Kidney capillary endothelial cell (primary cell): ENCODE measurements at regions not wholly inside any gene's neighbourhood (a gene's known extent, or its start where the extent isn't known, plus 50 kb on each side); places are given as distances from the start of the nearest gene placed in this dataset.
A peak's percentile ranks its signal among the peaks of the same experiment; 100 is the strongest.
"Not testable (repeated sequence)": the region's sequence is repeated elsewhere in the genome, so short reads cannot be mapped to it uniquely, and the experiment has no call there.

Experiments
- DNase-seq: peaks from one replicate; pipeline ENCODE4 v3.0.0-alpha.2; 2018; ENCODE audit warnings: low spot score

- DNase-seq, result no peak
Observed at GRCh38 chr10:43853369-43853768, 204.7 kb upstream of the ZNF32 start.

GRCh38 chr10:43852644-43853214 is 204.0 kb upstream of the ZNF32 start:
- DNase-seq, result no peak

GRCh38 chr10:43852149-43852548 is 203.5 kb upstream of the ZNF32 start:
- DNase-seq, result no peak

GRCh38 chr10:43851030-43851429 is 202.3 kb upstream of the ZNF32 start:
- DNase-seq, result no peak

- DNase-seq, result no peak
Observed at GRCh38 chr10:43849551-43849950, 200.9 kb upstream of the ZNF32 start.

GRCh38 chr10:43846968-43847367 is 198.3 kb upstream of the ZNF32 start:
- DNase-seq, result peak; percentile 40

GRCh38 chr10:43846187-43846680 is 197.6 kb upstream of the ZNF32 start:
- peak; percentile 95 for DNase-seq

GRCh38 chr10:43845121-43845520 is 196.4 kb upstream of the ZNF32 start:
- no peak for DNase-seq

GRCh38 chr10:43844221-43844620 is 195.5 kb upstream of the ZNF32 start:
- no peak for DNase-seq

- DNase-seq, result peak; percentile 75
Observed at GRCh38 chr10:43843321-43844101, 194.8 kb upstream of the ZNF32 start.

GRCh38 chr10:43842496-43842895 is 193.8 kb upstream of the ZNF32 start:
- DNase-seq, result no peak

- DNase-seq, result no peak
Observed at GRCh38 chr10:43842072-43842471, 193.4 kb upstream of the ZNF32 start.

GRCh38 chr10:43839973-43840372 is 191.3 kb upstream of the ZNF32 start:
- no peak for DNase-seq

- not testable (repeated sequence) for DNase-seq
Observed at GRCh38 chr10:43834751-43835150, 186.1 kb upstream of the ZNF32 start.

- no peak for DNase-seq
Observed at GRCh38 chr10:43827853-43828252, 179.2 kb upstream of the ZNF32 start.

- no peak for DNase-seq
Observed at GRCh38 chr10:43825984-43826383, 177.3 kb upstream of the ZNF32 start.

GRCh38 chr10:43825421-43825820 is 176.7 kb upstream of the ZNF32 start:
- DNase-seq, result no peak

- no peak for DNase-seq
Observed at GRCh38 chr10:43824934-43825333, 176.3 kb upstream of the ZNF32 start.

GRCh38 chr10:43822631-43823580 is 174.2 kb upstream of the ZNF32 start:
- no peak for DNase-seq

- no peak for DNase-seq
Observed at GRCh38 chr10:43821103-43821502, 172.4 kb upstream of the ZNF32 start.

- no peak for DNase-seq
Observed at GRCh38 chr10:43820663-43821062, 172.0 kb upstream of the ZNF32 start.

GRCh38 chr10:43819464-43820230 is 171.0 kb upstream of the ZNF32 start:
- DNase-seq, result no peak
